Activated naive CD4-positive, alpha-beta T cell treated with anti-CD3 and anti-CD28 coated beads for 36 hours (primary cell): ENCODE measurements at regions not wholly inside any gene's neighbourhood (a gene's known extent, or its start where the extent isn't known, plus 50 kb on each side); places are given as distances from the start of the nearest gene placed in this dataset.

Source experiments
- CTCF ChIA-PET: fragments of 350-600 bp; sonication (Branson Sonifier 250); formaldehyde crosslinking; loops from one replicate; lab custom pipeline; 2021; ENCODE audit warnings: antibody characterized with exemption; lab: Charles Lee
- DNase-seq: peaks from one replicate; pipeline ENCODE4 v3.0.0-alpha.2; 2020
- H3K27ac Mint-ChIP-seq: one replicate; pipeline ENCODE4 v1.8.0; 2021; ENCODE audit warnings: mild to moderate bottlenecking, mixed read lengths
- H3K27me3 Mint-ChIP-seq: one replicate; pipeline ENCODE4 v1.8.0; 2021; ENCODE audit warnings: low read depth, mixed read lengths
- H3K36me3 Mint-ChIP-seq: one replicate; pipeline ENCODE4 v1.8.0; 2021; ENCODE audit warnings: low read depth, mixed read lengths
- H3K4me1 Mint-ChIP-seq: one replicate; pipeline ENCODE4 v1.8.0; 2021; ENCODE audit warnings: low read depth, mixed read lengths
- H3K4me3 Mint-ChIP-seq: one replicate; pipeline ENCODE4 v1.8.0; 2021; ENCODE audit warnings: mild to moderate bottlenecking, moderate library complexity, mixed read lengths
- H3K9me3 Mint-ChIP-seq: one replicate; pipeline ENCODE4 v1.8.0; 2021; ENCODE audit warnings: mixed read lengths
- intact Hi-C: fragments of 100-400 bp; cut with micrococcal nuclease; formaldehyde crosslinking; loops from one replicate; pipeline ENCODE4 v1.15.1; 2023

DNA sequence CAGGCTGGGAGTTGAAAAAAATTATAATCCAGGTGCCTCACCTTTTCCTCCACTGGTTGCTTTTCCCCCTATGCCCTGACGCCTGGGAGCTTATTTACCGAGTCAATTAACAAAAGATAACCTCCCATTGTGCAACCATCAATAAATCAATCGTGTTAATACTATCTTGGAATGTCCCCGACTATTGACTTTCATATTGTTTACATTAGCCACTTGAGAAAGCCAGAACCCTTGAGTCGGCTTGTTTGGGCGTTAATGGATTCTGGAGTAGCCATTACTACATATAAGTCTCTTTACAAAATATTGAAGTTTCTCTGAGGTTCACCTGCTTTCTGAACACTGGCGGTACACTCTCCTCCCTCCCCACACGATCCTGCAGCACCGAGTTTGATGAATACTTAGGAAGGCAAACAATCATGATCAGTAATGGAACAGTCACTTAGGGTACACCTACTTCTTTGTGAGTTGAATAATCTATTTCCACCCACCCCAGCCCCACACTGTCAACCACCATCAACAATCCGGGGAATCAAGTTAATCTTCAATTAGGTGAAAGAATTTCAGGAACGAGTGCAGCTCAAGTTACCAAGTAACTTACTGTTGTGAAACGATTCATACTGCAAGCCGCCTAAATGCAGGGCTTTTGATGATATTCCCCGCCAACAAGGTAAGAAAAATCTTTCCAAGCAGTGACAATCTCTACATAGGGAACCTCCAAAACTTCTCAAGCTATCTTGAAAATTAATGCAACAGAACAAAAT lies 159.3 kb upstream of the NR2F2 start:
- CTCF ChIA-PET, result no interaction called here
- no peak overlapping the region for H3K4me3 Mint-ChIP-seq
- H3K36me3 Mint-ChIP-seq, result no peaks in the 10 kb centered on the region
- peaks cover 28% of the 10 kb centered on the region for H3K27me3 Mint-ChIP-seq
- H3K9me3 Mint-ChIP-seq, result no peaks in the 10 kb centered on the region
- no peaks in the 10 kb centered on the region for H3K4me1 Mint-ChIP-seq
- intact Hi-C loops, result no loop called here
- H3K27ac Mint-ChIP-seq, result no peak overlapping the region
- no peak for DNase-seq

DNA sequence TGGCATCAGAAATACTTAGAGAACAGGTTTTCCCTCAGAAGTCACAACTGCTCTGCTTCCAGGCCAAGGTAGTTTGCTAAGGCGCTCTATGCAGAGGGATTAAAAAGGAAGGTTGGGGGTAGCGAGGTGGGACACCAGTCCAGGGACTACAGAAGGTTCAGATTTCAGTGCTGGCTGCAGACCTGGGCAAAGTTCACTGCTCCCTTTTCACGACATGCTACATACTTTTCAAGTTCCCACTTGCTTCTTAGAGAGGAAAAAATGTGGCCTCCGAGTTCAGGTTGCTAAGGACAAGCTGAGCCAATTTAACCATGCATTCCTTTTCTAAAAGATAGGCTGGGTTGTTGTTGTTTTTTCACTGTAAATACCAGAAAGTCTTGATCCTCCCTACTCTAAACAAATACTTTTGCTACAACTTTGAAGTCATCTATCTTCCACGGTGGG lies 158.6 kb upstream of the NR2F2 start:
- intact Hi-C loops, result no loop called here
- peaks cover 27% of the 10 kb centered on the region for H3K27me3 Mint-ChIP-seq
- H3K4me3 Mint-ChIP-seq, result no peak overlapping the region
- DNase-seq, result no peak
- no peaks in the 10 kb centered on the region for H3K9me3 Mint-ChIP-seq
- CTCF ChIA-PET, result no interaction called here
- no peaks in the 10 kb centered on the region for H3K36me3 Mint-ChIP-seq
- no peaks in the 10 kb centered on the region for H3K4me1 Mint-ChIP-seq
- H3K27ac Mint-ChIP-seq, result no peak overlapping the region

DNA sequence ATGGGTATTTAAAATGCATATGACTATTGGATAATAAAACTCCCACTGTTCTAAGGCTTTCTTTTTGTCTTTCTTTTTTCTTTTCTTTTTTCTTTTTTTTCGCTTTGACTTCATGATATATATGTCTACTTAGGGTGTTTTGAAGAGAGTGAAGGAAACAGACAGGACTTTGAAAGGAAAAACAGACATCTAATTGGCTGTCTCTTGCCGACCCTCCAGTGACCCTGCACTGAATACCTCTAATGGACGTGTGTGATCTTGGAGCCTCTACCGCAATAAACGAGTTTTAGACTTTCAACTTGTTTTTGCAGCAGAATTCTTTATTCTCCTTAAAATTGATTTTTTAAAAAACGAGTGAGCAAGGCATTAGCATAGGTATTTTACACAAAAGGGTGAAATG lies 158.1 kb upstream of the NR2F2 start:
- Mint-ChIP-seq H3K4me1 (no peaks in the 10 kb centered on the region), H3K36me3 (no peaks in the 10 kb centered on the region), H3K9me3 (no peaks in the 10 kb centered on the region), H3K27me3 (peaks cover 27% of the 10 kb centered on the region), H3K27ac (no peak overlapping the region), H3K4me3 (no peak overlapping the region)
- no peak for DNase-seq
- intact Hi-C loops, result no loop called here
- CTCF ChIA-PET, result no interaction called here

DNA sequence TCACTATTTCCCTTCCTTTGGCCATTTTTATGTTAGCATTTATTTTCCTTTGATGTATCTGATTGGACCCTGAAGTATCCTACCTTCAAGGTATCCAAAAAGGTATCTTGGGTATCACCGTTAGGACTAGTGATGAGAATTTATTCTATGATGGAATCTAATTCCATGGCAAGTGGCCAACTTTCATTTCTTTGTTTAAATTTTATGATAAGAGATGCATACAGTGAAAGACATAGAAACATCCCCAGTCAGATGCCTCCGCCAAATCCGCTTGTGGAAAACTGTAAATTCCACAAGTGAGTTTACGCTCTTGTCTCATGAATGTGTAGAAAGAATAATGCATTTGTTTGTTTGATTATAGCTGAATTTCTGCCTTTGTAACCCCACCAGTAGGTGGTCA lies 153.7 kb upstream of the NR2F2 start:
- no peaks in the 10 kb centered on the region for H3K4me1 Mint-ChIP-seq
- H3K9me3 Mint-ChIP-seq, result no peaks in the 10 kb centered on the region
- no peak overlapping the region for H3K27ac Mint-ChIP-seq
- intact Hi-C loops, result no loop called here
- peaks cover 25% of the 10 kb centered on the region for H3K27me3 Mint-ChIP-seq
- CTCF ChIA-PET, result no interaction called here
- no peak overlapping the region for H3K4me3 Mint-ChIP-seq
- no peaks in the 10 kb centered on the region for H3K36me3 Mint-ChIP-seq
- DNase-seq, result no peak

DNA sequence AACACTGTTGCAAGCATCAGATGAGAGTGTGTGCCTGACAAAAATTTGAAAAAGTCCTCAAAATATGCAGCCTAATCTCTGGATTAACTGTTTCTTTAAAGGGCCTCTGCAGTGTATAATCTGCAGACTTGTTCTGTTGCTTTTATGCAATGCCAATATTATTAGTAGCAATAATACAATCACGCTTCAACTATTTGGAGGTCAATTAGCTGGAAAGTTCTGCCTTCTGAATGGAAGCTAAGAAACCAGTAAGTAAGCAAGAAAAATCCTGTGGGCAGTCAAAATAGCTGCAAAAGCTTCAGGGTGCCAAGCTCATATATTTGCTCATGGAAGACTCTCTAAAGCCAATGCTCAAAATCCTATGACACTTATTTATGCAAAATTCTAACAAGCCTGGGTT lies 153.2 kb upstream of the NR2F2 start:
- intact Hi-C loops, result no loop called here
- Mint-ChIP-seq H3K4me1 (no peaks in the 10 kb centered on the region), H3K36me3 (no peaks in the 10 kb centered on the region), H3K4me3 (no peak overlapping the region), H3K27ac (no peak overlapping the region), H3K9me3 (no peaks in the 10 kb centered on the region), H3K27me3 (peaks cover 26% of the 10 kb centered on the region)
- CTCF ChIA-PET, result no interaction called here
- no peak for DNase-seq

DNA sequence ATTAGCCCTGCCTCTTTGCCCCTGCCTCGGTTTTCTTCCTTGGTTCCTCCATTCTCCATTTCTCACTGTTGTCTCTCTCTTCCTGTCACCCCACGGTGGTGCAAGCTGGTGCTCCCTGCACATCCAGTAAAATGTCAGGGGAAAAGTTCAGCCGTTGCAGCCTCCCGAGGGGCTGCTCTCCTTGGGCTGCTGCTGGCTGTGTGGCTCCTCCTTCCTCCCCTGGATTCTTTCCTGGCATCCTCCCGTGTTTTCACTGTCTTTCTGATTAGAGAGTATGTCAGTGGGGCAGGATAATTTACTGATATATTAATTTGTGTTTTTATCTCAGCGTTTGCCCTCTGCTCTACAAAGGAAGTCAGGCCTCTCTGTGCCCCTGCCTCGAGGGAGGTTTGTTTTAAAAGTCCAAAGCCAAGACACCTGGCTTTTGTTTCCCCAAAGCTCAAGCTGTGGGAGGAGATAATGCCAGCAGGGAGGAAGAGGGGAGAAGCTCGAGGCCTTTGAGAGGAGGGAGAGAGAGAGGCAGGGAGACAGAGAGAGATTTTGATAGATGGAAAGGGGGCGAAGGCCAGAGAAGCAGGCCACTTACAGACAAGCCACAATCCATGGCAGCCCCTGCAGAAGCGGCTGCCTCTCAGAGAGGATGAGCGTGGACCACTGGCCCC lies 150.3 kb upstream of the NR2F2 start:
- no peaks in the 10 kb centered on the region for H3K36me3 Mint-ChIP-seq
- H3K27me3 Mint-ChIP-seq, result peaks cover 20% of the 10 kb centered on the region
- H3K27ac Mint-ChIP-seq, result no peak overlapping the region
- no peaks in the 10 kb centered on the region for H3K9me3 Mint-ChIP-seq
- CTCF ChIA-PET, result no interaction called here
- H3K4me1 Mint-ChIP-seq, result no peaks in the 10 kb centered on the region
- intact Hi-C loops, result no loop called here
- no peak overlapping the region for H3K4me3 Mint-ChIP-seq
- no peak for DNase-seq

DNA sequence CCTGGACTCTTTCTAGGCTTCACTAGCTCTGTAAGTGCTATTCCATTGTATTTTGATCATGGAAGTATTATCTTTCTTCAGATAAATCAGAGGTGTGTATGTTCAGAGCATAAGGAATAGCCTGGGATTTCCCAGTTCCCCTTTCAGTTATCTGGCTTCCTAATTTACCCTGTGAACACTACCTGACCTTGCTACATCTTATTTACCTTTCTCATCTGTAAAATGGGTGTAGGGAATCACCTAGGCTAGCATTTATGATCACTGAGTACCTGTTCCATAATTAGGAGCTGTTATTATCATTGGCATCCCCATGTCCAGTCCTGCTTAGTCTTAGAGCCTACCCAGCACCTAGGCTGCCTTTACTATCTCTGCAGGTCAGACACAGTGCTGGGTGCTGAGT lies 149.3 kb upstream of the NR2F2 start:
- H3K4me1 Mint-ChIP-seq, result no peaks in the 10 kb centered on the region
- CTCF ChIA-PET, result no interaction called here
- H3K9me3 Mint-ChIP-seq, result no peaks in the 10 kb centered on the region
- H3K27ac Mint-ChIP-seq, result no peak overlapping the region
- H3K36me3 Mint-ChIP-seq, result no peaks in the 10 kb centered on the region
- DNase-seq, result no peak
- H3K4me3 Mint-ChIP-seq, result no peak overlapping the region
- peaks cover 20% of the 10 kb centered on the region for H3K27me3 Mint-ChIP-seq
- intact Hi-C loops, result no loop called here

DNA sequence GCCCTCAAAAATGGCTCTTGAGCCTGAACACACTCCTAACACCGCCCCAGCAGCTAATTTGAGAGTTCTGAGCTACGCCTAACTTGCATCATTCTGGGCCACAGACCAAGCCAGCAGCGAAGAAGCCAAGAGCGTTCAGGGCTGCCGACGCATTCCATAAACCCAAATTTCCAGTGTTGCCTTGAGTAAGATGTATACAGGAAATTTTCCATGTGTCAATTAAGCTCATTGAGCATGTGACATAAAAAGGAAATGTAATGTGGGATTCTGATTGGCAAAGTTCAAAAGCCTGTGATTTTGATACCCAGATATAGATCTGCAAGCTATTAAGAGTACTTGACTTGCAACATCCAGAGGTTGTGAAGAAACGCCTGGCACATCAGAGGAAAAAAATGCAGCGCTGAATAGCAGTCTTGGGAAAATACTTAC lies 148.6 kb upstream of the NR2F2 start:
- Mint-ChIP-seq H3K27me3 (peaks cover 18% of the 10 kb centered on the region), H3K4me3 (no peak overlapping the region), H3K9me3 (no peaks in the 10 kb centered on the region), H3K27ac (no peak overlapping the region), H3K36me3 (no peaks in the 10 kb centered on the region), H3K4me1 (no peaks in the 10 kb centered on the region)
- CTCF ChIA-PET, result no interaction called here
- intact Hi-C loops, result no loop called here
- DNase-seq, result no peak

DNA sequence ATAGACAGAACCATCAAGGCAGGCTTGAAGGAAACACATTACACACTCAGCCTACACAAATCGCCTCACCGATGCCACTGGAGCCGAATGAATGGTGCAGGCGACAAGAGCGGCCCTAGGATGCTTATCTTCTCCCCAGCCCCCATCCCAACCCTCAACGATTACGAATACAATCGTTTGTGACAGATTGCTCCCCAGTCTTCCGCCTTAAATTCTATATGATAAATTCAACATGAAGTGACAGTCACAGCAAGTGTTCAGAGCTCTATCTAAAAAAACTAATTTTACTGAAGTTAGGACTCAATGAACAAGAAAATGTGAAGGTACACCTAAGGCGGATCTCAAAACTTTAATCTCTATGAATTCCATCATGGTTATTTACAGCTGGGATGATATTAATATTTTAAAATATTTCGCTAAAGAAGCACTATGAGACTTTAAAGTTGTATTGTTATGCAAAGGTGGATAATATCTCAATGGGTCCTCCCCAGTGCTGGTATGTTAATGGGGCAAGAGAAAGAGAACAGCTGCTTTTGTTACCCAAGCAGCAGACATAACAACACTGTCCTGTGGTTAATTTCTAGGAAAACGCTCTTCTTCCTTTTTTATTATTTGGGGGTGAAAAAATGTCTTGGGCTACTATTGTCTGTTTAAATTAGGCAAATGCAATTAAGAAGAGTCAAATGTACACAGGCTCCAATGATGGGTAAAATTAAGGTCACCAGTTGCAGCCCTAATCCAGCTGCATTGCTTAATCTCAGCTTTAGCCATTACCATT lies 147.6 kb upstream of the NR2F2 start:
- intact Hi-C loops, result no loop called here
- no peaks in the 10 kb centered on the region for H3K9me3 Mint-ChIP-seq
- H3K36me3 Mint-ChIP-seq, result no peaks in the 10 kb centered on the region
- H3K4me1 Mint-ChIP-seq, result no peaks in the 10 kb centered on the region
- H3K27me3 Mint-ChIP-seq, result peaks cover 18% of the 10 kb centered on the region
- H3K27ac Mint-ChIP-seq, result no peak overlapping the region
- DNase-seq, result no peak
- H3K4me3 Mint-ChIP-seq, result no peak overlapping the region
- CTCF ChIA-PET, result interaction anchor here (0.5 kb wide), 1 partner anchor 14 kb away, joined by 3 read pairs; no protein-coding TSS in a partner anchor

DNA sequence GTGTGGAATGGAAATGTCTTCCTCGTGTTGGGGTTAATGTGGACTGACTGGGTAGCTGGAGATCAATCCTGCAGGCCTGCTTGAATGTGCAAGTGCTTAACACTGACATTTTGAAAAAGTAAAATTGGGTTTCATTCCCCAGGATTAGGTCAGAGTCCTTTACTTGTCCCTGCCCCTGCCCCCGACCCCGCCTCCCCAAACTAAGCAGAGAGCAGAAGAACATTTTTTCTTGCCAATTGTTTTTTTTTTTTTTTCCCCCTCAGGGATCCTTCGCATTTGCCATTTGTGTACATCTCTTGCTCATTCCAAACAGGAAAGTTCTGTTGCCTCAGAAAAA lies 147.0 kb upstream of the NR2F2 start:
- H3K27ac Mint-ChIP-seq, result no peak overlapping the region
- CTCF ChIA-PET, result interaction anchor here (0.5 to 0.7 kb wide), 2 partner anchors 14 to 209 kb away, joined by 3 read pairs; no protein-coding TSS in a partner anchor
- H3K9me3 Mint-ChIP-seq, result no peaks in the 10 kb centered on the region
- DNase-seq, result no peak
- intact Hi-C loops, result no loop called here
- no peaks in the 10 kb centered on the region for H3K4me1 Mint-ChIP-seq
- no peak overlapping the region for H3K4me3 Mint-ChIP-seq
- H3K36me3 Mint-ChIP-seq, result no peaks in the 10 kb centered on the region
- peaks cover 17% of the 10 kb centered on the region for H3K27me3 Mint-ChIP-seq

DNA sequence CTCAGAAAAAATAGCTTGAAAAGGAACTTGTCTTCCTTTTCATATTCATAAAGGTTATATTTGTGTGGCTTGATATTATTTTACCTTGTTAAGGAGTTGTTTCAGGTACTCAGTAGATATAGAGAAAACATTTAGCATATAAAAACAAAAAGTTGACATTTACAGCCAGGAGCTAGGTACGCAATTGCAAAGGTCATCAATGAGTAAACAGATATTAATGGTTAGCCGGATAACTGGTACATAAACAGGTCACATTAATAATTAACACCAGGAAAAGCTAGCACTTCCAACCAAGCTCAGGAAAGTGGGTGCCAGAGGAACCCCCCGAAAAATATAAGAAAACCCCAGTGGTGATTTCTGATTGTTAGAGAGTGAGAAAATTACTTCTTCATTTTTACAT lies 146.6 kb upstream of the NR2F2 start:
- CTCF ChIA-PET, result interaction anchor here (0.7 kb wide), 1 partner anchor 209 kb away, joined by 3 read pairs; no protein-coding TSS in a partner anchor
- Mint-ChIP-seq H3K27ac (no peak overlapping the region), H3K9me3 (no peaks in the 10 kb centered on the region), H3K4me1 (no peaks in the 10 kb centered on the region), H3K4me3 (no peak overlapping the region), H3K36me3 (no peaks in the 10 kb centered on the region), H3K27me3 (peaks cover 15% of the 10 kb centered on the region)
- DNase-seq, result no peak
- intact Hi-C loops, result no loop called here

DNA sequence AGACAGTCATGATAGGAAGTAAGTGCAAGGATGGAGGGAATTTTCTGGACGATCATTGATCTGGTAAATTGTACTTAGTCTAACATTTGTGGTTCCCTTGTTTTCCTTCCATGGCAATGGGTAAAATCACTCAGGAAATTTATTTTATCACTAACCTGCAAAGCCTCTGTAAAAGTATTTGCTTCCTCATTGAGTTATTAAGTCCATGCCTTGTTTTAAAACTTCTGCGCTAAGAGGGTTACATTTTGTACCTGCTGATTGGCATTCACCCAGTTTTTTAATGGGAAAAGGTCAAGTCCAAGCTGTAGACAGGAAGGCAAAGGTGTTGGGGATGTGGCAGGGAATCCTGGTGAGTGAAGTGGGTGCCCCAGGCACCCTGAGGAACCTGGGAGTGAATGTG lies 146.2 kb upstream of the NR2F2 start:
- intact Hi-C loops, result no loop called here

More for the DNA sequence above, 146.2 kb upstream of the NR2F2 start:
- DNase-seq, result no peak
- Mint-ChIP-seq H3K4me3 (no peak overlapping the region), H3K27me3 (peaks cover 15% of the 10 kb centered on the region), H3K4me1 (no peaks in the 10 kb centered on the region), H3K36me3 (no peaks in the 10 kb centered on the region), H3K9me3 (no peaks in the 10 kb centered on the region), H3K27ac (no peak overlapping the region)
- CTCF ChIA-PET, result interaction anchor here (0.7 kb wide), 1 partner anchor 210 kb away, joined by 3 read pairs; no protein-coding TSS in a partner anchor
